ENCODE measurements at regions not wholly inside any gene's neighbourhood (a gene's known extent, or its start where the extent isn't known, plus 50 kb on each side); places are given as distances from the start of the nearest gene placed in this dataset.

DNA sequence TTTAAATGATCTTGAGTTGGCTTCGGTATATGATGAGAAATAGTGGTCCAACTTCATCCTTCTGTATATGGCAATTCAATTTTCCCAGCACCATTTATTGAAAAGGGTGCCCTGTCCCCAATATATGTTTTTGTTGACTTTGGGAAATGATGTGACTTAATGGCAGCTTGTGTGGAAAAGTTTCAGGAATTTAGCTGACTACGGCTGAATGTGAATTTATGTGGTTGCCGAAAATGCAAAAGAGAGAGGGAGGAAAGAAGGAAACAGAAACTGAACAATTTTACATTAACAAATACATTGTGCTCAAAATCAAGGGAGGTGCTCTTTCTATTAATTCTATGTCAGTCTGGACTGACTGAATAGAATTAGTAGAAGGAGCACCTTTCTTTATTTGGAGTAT lies 101.8 kb upstream of the CYSLTR1 start:
- no peak for DNase-seq (ENCODE audit: low spot score in 2 of 2)
- TF ChIP-seq, protein P1, sequence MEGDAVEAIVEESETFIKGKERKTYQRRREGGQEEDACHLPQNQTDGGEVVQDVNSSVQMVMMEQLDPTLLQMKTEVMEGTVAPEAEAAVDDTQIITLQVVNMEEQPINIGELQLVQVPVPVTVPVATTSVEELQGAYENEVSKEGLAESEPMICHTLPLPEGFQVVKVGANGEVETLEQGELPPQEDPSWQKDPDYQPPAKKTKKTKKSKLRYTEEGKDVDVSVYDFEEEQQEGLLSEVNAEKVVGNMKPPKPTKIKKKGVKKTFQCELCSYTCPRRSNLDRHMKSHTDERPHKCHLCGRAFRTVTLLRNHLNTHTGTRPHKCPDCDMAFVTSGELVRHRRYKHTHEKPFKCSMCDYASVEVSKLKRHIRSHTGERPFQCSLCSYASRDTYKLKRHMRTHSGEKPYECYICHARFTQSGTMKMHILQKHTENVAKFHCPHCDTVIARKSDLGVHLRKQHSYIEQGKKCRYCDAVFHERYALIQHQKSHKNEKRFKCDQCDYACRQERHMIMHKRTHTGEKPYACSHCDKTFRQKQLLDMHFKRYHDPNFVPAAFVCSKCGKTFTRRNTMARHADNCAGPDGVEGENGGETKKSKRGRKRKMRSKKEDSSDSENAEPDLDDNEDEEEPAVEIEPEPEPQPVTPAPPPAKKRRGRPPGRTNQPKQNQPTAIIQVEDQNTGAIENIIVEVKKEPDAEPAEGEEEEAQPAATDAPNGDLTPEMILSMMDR (IDR thresholded peaks at IDR 0.05), result no peak
- Histone ChIP-seq H3K4me3 (no peak overlapping the region), H3K27me3 (no peaks in the 10 kb centered on the region), H3K36me3 (no peaks in the 10 kb centered on the region), H3K27ac (no peak overlapping the region), H3K4me1 (no peaks in the 10 kb centered on the region), H3K9me3 (no peaks in the 10 kb centered on the region)
- intact Hi-C loops (cut with DNase I), result no loop called here

- H3K36me3 ChIP-seq, result no peaks in the 10 kb centered on the region
- H3K9me3 ChIP-seq, result no peaks in the 10 kb centered on the region
- H3K27ac ChIP-seq, result no peak overlapping the region
- TF ChIP-seq, protein P1 (IDR thresholded peaks at IDR 0.05), result no peak
- H3K27me3 ChIP-seq, result no peaks in the 10 kb centered on the region
- no peak overlapping the region for H3K4me3 ChIP-seq
- DNase-seq (ENCODE audit: low spot score in 2 of 2), result no peak
- intact Hi-C loops (cut with DNase I), result no loop called here
- no peaks in the 10 kb centered on the region for H3K4me1 ChIP-seq
Observed at GRCh38 chrX:78388663-78389062, 61.3 kb upstream of the CYSLTR1 start.

- intact Hi-C loops (cut with DNase I), result no loop called here
- Histone ChIP-seq H3K27me3 (no peaks in the 10 kb centered on the region), H3K9me3 (no peaks in the 10 kb centered on the region), H3K27ac (no peak overlapping the region), H3K4me1 (no peaks in the 10 kb centered on the region), H3K4me3 (no peak overlapping the region), H3K36me3 (no peaks in the 10 kb centered on the region)
- TF ChIP-seq, protein P1 (IDR thresholded peaks at IDR 0.05), result no peak
- DNase-seq (ENCODE audit: low spot score in 2 of 2), result no peak
Observed at GRCh38 chrX:78387364-78387763, 60.0 kb upstream of the CYSLTR1 start.

GRCh38 chrX:78384486-78384885 lies 57.1 kb upstream of the CYSLTR1 start:
- Histone ChIP-seq H3K4me1 (no peaks in the 10 kb centered on the region), H3K27ac (no peak overlapping the region), H3K36me3 (no peaks in the 10 kb centered on the region), H3K9me3 (peaks cover 0 to 5% of the 10 kb centered on the region in 2 donors), H3K4me3 (no peak overlapping the region), H3K27me3 (no peaks in the 10 kb centered on the region)
- intact Hi-C loops (cut with DNase I), result no loop called here
- TF ChIP-seq, protein P1 (IDR thresholded peaks at IDR 0.05), result no peak
- DNase-seq (ENCODE audit: low spot score in 2 of 2), result no peak

GRCh38 chrX:78383594-78383993 lies 56.2 kb upstream of the CYSLTR1 start:
- Histone ChIP-seq H3K4me1 (no peaks in the 10 kb centered on the region), H3K9me3 (peaks cover 0 to 5% of the 10 kb centered on the region in 2 donors), H3K27ac (no peak overlapping the region), H3K27me3 (no peaks in the 10 kb centered on the region), H3K36me3 (no peaks in the 10 kb centered on the region), H3K4me3 (no peak overlapping the region)
- no peak for DNase-seq (ENCODE audit: low spot score in 2 of 2)
- TF ChIP-seq, protein P1 (IDR thresholded peaks at IDR 0.05), result no peak
- intact Hi-C loops (cut with DNase I), result no loop called here

- H3K27ac ChIP-seq, result no peak overlapping the region
- DNase-seq (ENCODE audit: low spot score in 2 of 2), result no peak
- TF ChIP-seq, protein P1 (IDR thresholded peaks at IDR 0.05), result no peak
Observed at GRCh38 chrX:78378476-78379115, 51.2 kb upstream of the CYSLTR1 start.

More at GRCh38 chrX:78378476-78379115, 51.2 kb upstream of the CYSLTR1 start:
- Histone ChIP-seq H3K9me3 (peaks cover 0 to 5% of the 10 kb centered on the region in 2 donors), H3K4me3 (no peak overlapping the region), H3K27me3 (no peaks in the 10 kb centered on the region), H3K4me1 (no peaks in the 10 kb centered on the region), H3K36me3 (no peaks in the 10 kb centered on the region)
- intact Hi-C loops (cut with DNase I), result no loop called here
